ENCODE measurements at regions not wholly inside any gene's neighbourhood (a gene's known extent, or its start where the extent isn't known, plus 50 kb on each side); places are given as distances from the start of the nearest gene placed in this dataset.

- no peak overlapping the region for H3K27ac ChIP-seq (ENCODE audit: low read depth, low read length)
- intact Hi-C loops (cut with micrococcal nuclease): no loop called here
- no peaks in the 10 kb centered on the region for H3K4me1 Mint-ChIP-seq
- no peaks in the 10 kb centered on the region for H3K27me3 ChIP-seq (ENCODE audit: insufficient read depth, low read length)
- H3K4me1 ChIP-seq (ENCODE audit: insufficient read depth, low read length): no peaks in the 10 kb centered on the region
- no peak overlapping the region for H3K27ac Mint-ChIP-seq
- H3K9me3 ChIP-seq (ENCODE audit: control insufficient read depth in 1 of 2, low read length in 2 of 2): no peaks in the 10 kb centered on the region
- ChIA-PET CTCF (ENCODE audit: partially characterized antibody) (interaction anchor here (0.8 kb wide), 1 partner anchor 20 kb away, joined by 3 read pairs; no protein-coding TSS in a partner anchor), POLR2A (ENCODE audit: partially characterized antibody) (no interaction called here)
- H3K36me3 Mint-ChIP-seq: peaks cover 0 to 2% of the 10 kb centered on the region in 2 donors
- no peak overlapping the region for H3K4me3 Mint-ChIP-seq
- no peak for DNase-seq
- no peak overlapping the region for H3K4me3 ChIP-seq (ENCODE audit: low read length in 2 of 2)
- H3K27me3 Mint-ChIP-seq: no peaks in the 10 kb centered on the region
- H3K36me3 ChIP-seq (ENCODE audit: insufficient read depth, low read length): no peaks in the 10 kb centered on the region
- H3K9me3 Mint-ChIP-seq: peaks cover 3 to 53% (median 26%) of the 10 kb centered on the region in 8 donors
Measured at GRCh38 chr16:62548095-62548494, 511.9 kb upstream of the CDH8 start.

- no peak overlapping the region for H3K4me3 Mint-ChIP-seq
- intact Hi-C loops (cut with micrococcal nuclease): no loop called here
- no peak for DNase-seq
- peaks cover 3 to 55% (median 27%) of the 10 kb centered on the region in 8 donors for H3K9me3 Mint-ChIP-seq
- peaks cover 0 to 1% of the 10 kb centered on the region in 2 donors for H3K36me3 Mint-ChIP-seq
- CTCF ChIA-PET (ENCODE audit: partially characterized antibody): no interaction called here
- Histone ChIP-seq H3K4me1 (ENCODE audit: insufficient read depth, low read length) (no peaks in the 10 kb centered on the region), H3K36me3 (ENCODE audit: insufficient read depth, low read length) (no peaks in the 10 kb centered on the region), H3K4me3 (ENCODE audit: low read length in 2 of 2) (no peak overlapping the region), H3K9me3 (ENCODE audit: control insufficient read depth in 1 of 2, low read length in 2 of 2) (no peaks in the 10 kb centered on the region), H3K27ac (ENCODE audit: low read depth, low read length) (no peak overlapping the region), H3K27me3 (ENCODE audit: insufficient read depth, low read length) (no peaks in the 10 kb centered on the region)
- H3K27me3 Mint-ChIP-seq: no peaks in the 10 kb centered on the region
- POLR2A ChIA-PET (ENCODE audit: partially characterized antibody): no interaction called here
- H3K27ac Mint-ChIP-seq: no peak overlapping the region
- no peaks in the 10 kb centered on the region for H3K4me1 Mint-ChIP-seq
Measured at GRCh38 chr16:62546701-62547100, 510.5 kb upstream of the CDH8 start.

GRCh38 chr16:62545039-62545438 is 508.8 kb upstream of the CDH8 start:
- H3K4me1 ChIP-seq (ENCODE audit: insufficient read depth, low read length): no peaks in the 10 kb centered on the region
- Mint-ChIP-seq H3K4me1 (no peaks in the 10 kb centered on the region), H3K27me3 (no peaks in the 10 kb centered on the region), H3K9me3 (peaks cover 2 to 53% (median 21%) of the 10 kb centered on the region in 8 donors), H3K4me3 (no peak overlapping the region), H3K36me3 (peaks cover 0 to 1% of the 10 kb centered on the region in 2 donors), H3K27ac (no peak overlapping the region)
- ChIA-PET POLR2A (ENCODE audit: partially characterized antibody) (no interaction called here), CTCF (ENCODE audit: partially characterized antibody) (no interaction called here)
- intact Hi-C loops (cut with micrococcal nuclease): no loop called here
- H3K27ac ChIP-seq (ENCODE audit: low read depth, low read length): no peak overlapping the region
- H3K36me3 ChIP-seq (ENCODE audit: insufficient read depth, low read length): no peaks in the 10 kb centered on the region
- H3K4me3 ChIP-seq (ENCODE audit: low read length in 2 of 2): no peak overlapping the region
- no peaks in the 10 kb centered on the region for H3K27me3 ChIP-seq (ENCODE audit: insufficient read depth, low read length)
- no peaks in the 10 kb centered on the region for H3K9me3 ChIP-seq (ENCODE audit: control insufficient read depth in 1 of 2, low read length in 2 of 2)
- no peak for DNase-seq

GRCh38 chr16:62543516-62543915 is 507.3 kb upstream of the CDH8 start:
- CTCF ChIA-PET (ENCODE audit: partially characterized antibody): no interaction called here
- POLR2A ChIA-PET (ENCODE audit: partially characterized antibody): no interaction called here
- no peak overlapping the region for H3K4me3 Mint-ChIP-seq
- H3K9me3 Mint-ChIP-seq: peaks cover 2 to 59% (median 24%) of the 10 kb centered on the region in 8 donors
- intact Hi-C loops (cut with micrococcal nuclease): no loop called here
- H3K27ac ChIP-seq (ENCODE audit: low read depth, low read length): no peak overlapping the region
- no peaks in the 10 kb centered on the region for H3K4me1 ChIP-seq (ENCODE audit: insufficient read depth, low read length)
- peaks cover 0 to 1% of the 10 kb centered on the region in 2 donors for H3K36me3 Mint-ChIP-seq
- H3K27ac Mint-ChIP-seq: no peak overlapping the region
- no peak overlapping the region for H3K4me3 ChIP-seq (ENCODE audit: low read length in 2 of 2)
- H3K36me3 ChIP-seq (ENCODE audit: insufficient read depth, low read length): no peaks in the 10 kb centered on the region
- no peaks in the 10 kb centered on the region for H3K4me1 Mint-ChIP-seq
- DNase-seq: no peak
- H3K9me3 ChIP-seq (ENCODE audit: control insufficient read depth in 1 of 2, low read length in 2 of 2): no peaks in the 10 kb centered on the region
- no peaks in the 10 kb centered on the region for H3K27me3 Mint-ChIP-seq
- no peaks in the 10 kb centered on the region for H3K27me3 ChIP-seq (ENCODE audit: insufficient read depth, low read length)

- no peak overlapping the region for H3K27ac Mint-ChIP-seq
- ChIA-PET POLR2A (ENCODE audit: partially characterized antibody) (no interaction called here), CTCF (ENCODE audit: partially characterized antibody) (no interaction called here)
- Histone ChIP-seq H3K9me3 (ENCODE audit: control insufficient read depth in 1 of 2, low read length in 2 of 2) (no peaks in the 10 kb centered on the region), H3K4me1 (ENCODE audit: insufficient read depth, low read length) (no peaks in the 10 kb centered on the region), H3K27ac (ENCODE audit: low read depth, low read length) (no peak overlapping the region), H3K4me3 (ENCODE audit: low read length in 2 of 2) (no peak overlapping the region), H3K27me3 (ENCODE audit: insufficient read depth, low read length) (no peaks in the 10 kb centered on the region), H3K36me3 (ENCODE audit: insufficient read depth, low read length) (no peaks in the 10 kb centered on the region)
- no peak overlapping the region for H3K4me3 Mint-ChIP-seq
- no peaks in the 10 kb centered on the region for H3K4me1 Mint-ChIP-seq
- intact Hi-C loops (cut with micrococcal nuclease): no loop called here
- H3K9me3 Mint-ChIP-seq: peaks cover 2 to 51% (median 22%) of the 10 kb centered on the region in 8 donors
- no peak for DNase-seq
- H3K27me3 Mint-ChIP-seq: no peaks in the 10 kb centered on the region
- H3K36me3 Mint-ChIP-seq: no peaks in the 10 kb centered on the region
Measured at GRCh38 chr16:62539657-62540056, 503.4 kb upstream of the CDH8 start.

GRCh38 chr16:62530426-62530825 is 494.2 kb upstream of the CDH8 start:
- no peaks in the 10 kb centered on the region for H3K27me3 ChIP-seq (ENCODE audit: insufficient read depth, low read length)
- no peaks in the 10 kb centered on the region for H3K4me1 ChIP-seq (ENCODE audit: insufficient read depth, low read length)
- no peak overlapping the region for H3K27ac ChIP-seq (ENCODE audit: low read depth, low read length)
- Mint-ChIP-seq H3K27me3 (no peaks in the 10 kb centered on the region), H3K36me3 (no peaks in the 10 kb centered on the region), H3K9me3 (peaks cover 3 to 42% (median 23%) of the 10 kb centered on the region in 8 donors), H3K4me1 (no peaks in the 10 kb centered on the region), H3K27ac (no peak overlapping the region), H3K4me3 (no peak overlapping the region)
- no peaks in the 10 kb centered on the region for H3K9me3 ChIP-seq (ENCODE audit: control insufficient read depth in 1 of 2, low read length in 2 of 2)
- H3K36me3 ChIP-seq (ENCODE audit: insufficient read depth, low read length): no peaks in the 10 kb centered on the region
- ChIA-PET CTCF (ENCODE audit: partially characterized antibody) (no interaction called here), POLR2A (ENCODE audit: partially characterized antibody) (no interaction called here)
- intact Hi-C loops (cut with micrococcal nuclease): no loop called here
- no peak overlapping the region for H3K4me3 ChIP-seq (ENCODE audit: low read length in 2 of 2)
- DNase-seq: no peak

- Histone ChIP-seq H3K9me3 (ENCODE audit: control insufficient read depth in 1 of 2, low read length in 2 of 2) (no peaks in the 10 kb centered on the region), H3K36me3 (ENCODE audit: insufficient read depth, low read length) (no peaks in the 10 kb centered on the region), H3K4me3 (ENCODE audit: low read length in 2 of 2) (no peak overlapping the region), H3K27ac (ENCODE audit: low read depth, low read length) (no peak overlapping the region), H3K4me1 (ENCODE audit: insufficient read depth, low read length) (no peaks in the 10 kb centered on the region), H3K27me3 (ENCODE audit: insufficient read depth, low read length) (no peaks in the 10 kb centered on the region)
- no peak for DNase-seq
- Mint-ChIP-seq H3K4me3 (no peak overlapping the region), H3K9me3 (peaks cover 4 to 52% (median 27%) of the 10 kb centered on the region in 8 donors), H3K27me3 (no peaks in the 10 kb centered on the region), H3K4me1 (no peaks in the 10 kb centered on the region), H3K36me3 (no peaks in the 10 kb centered on the region), H3K27ac (no peak overlapping the region)
- ChIA-PET POLR2A (ENCODE audit: partially characterized antibody) (no interaction called here), CTCF (ENCODE audit: partially characterized antibody) (no interaction called here)
- intact Hi-C loops (cut with micrococcal nuclease): no loop called here
Measured at GRCh38 chr16:62516001-62516400, 479.8 kb upstream of the CDH8 start.

GRCh38 chr16:62503073-62503472 is 466.8 kb upstream of the CDH8 start:
- Histone ChIP-seq H3K4me1 (ENCODE audit: insufficient read depth, low read length) (no peaks in the 10 kb centered on the region), H3K27ac (ENCODE audit: low read depth, low read length) (no peak overlapping the region), H3K9me3 (ENCODE audit: control insufficient read depth in 1 of 2, low read length in 2 of 2) (peaks cover 0 to 7% of the 10 kb centered on the region in 2 donors), H3K27me3 (ENCODE audit: insufficient read depth, low read length) (no peaks in the 10 kb centered on the region), H3K4me3 (ENCODE audit: low read length in 2 of 2) (no peak overlapping the region), H3K36me3 (ENCODE audit: insufficient read depth, low read length) (no peaks in the 10 kb centered on the region)
- Mint-ChIP-seq H3K27ac (no peak overlapping the region), H3K9me3 (peaks cover 0 to 47% (median 29%) of the 10 kb centered on the region in 8 donors), H3K4me3 (no peak overlapping the region), H3K27me3 (no peaks in the 10 kb centered on the region), H3K4me1 (no peaks in the 10 kb centered on the region), H3K36me3 (no peaks in the 10 kb centered on the region)
- intact Hi-C loops (cut with micrococcal nuclease): no loop called here
- ChIA-PET CTCF (ENCODE audit: partially characterized antibody) (no interaction called here), POLR2A (ENCODE audit: partially characterized antibody) (no interaction called here)
- no peak for DNase-seq
